Prostate gland (tissue), 2 donors: ENCODE measurements at regions not wholly inside any gene's neighbourhood (a gene's known extent, or its start where the extent isn't known, plus 50 kb on each side); places are given as distances from the start of the nearest gene placed in this dataset.

Experiments
- CTCF ChIP-seq, 4 experiments: fragments of 200-600 bp in 2 of 4; fragments of 450-650 bp in 2 of 4; sonication (generic) in 2 of 4; IDR thresholded peaks; 1 replicate in 3 of 4; 2 replicates in 1 of 4; pipeline ENCODE4 v1.5.1; 2016 to 2019; ENCODE audit warnings: antibody characterized with exemption in 4 of 4, mild to moderate bottlenecking in 2 of 4, moderate library complexity in 2 of 4
- POLR2A ChIP-seq: fragments of 450-650 bp; IDR thresholded peaks from one replicate; pipeline ENCODE4 v1.6.1; 2016; ENCODE audit warnings: antibody characterized with exemption, mild to moderate bottlenecking
- POLR2AphosphoS5 ChIP-seq: sonication (generic); formaldehyde crosslinking; IDR thresholded peaks from one replicate; pipeline ENCODE4 v1.6.1; 2017; ENCODE audit warnings: antibody characterized with exemption

GRCh38 chr2:215236131-215236530 is 75.7 kb upstream of the ATIC start:
- TF ChIP-seq CTCF (IDR thresholded peaks at IDR 0.05) (no peak), POLR2A (no peak), POLR2AphosphoS5 (no peak)
